ENCODE measurements at regions not wholly inside any gene's neighbourhood (a gene's known extent, or its start where the extent isn't known, plus 50 kb on each side); places are given as distances from the start of the nearest gene placed in this dataset.

DNA sequence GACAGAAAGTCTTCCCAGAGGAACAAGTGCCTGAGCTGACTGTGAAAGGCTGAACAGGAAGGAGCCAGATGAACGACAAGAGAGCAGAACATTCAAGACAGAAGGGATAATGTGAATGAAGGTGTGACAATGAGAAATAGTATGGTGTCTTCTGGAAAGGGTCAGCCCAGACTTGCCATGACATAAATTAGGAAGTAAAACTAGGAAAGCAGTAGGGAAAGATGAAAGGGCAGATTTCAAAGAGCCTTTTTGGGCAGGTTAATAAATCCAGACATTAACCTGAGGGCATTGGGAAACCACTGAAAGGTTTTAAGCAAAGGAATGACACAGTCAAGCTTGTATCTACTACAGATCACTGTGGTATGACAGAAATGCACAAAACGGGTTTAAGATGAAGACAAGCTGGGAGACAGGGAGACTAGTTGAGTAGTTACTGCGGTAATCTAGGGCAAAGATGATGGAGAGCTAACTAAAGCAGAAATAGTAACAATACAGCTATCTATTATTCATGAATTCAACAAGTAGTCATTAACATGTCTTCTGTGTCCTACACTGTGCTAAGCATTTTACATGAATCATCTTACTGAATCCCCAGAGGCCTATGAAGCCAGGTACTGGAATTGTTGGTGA is 580.9 kb upstream of the WWC1 start:
- TF ChIP-seq, protein P1, sequence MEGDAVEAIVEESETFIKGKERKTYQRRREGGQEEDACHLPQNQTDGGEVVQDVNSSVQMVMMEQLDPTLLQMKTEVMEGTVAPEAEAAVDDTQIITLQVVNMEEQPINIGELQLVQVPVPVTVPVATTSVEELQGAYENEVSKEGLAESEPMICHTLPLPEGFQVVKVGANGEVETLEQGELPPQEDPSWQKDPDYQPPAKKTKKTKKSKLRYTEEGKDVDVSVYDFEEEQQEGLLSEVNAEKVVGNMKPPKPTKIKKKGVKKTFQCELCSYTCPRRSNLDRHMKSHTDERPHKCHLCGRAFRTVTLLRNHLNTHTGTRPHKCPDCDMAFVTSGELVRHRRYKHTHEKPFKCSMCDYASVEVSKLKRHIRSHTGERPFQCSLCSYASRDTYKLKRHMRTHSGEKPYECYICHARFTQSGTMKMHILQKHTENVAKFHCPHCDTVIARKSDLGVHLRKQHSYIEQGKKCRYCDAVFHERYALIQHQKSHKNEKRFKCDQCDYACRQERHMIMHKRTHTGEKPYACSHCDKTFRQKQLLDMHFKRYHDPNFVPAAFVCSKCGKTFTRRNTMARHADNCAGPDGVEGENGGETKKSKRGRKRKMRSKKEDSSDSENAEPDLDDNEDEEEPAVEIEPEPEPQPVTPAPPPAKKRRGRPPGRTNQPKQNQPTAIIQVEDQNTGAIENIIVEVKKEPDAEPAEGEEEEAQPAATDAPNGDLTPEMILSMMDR (IDR thresholded peaks at IDR 0.05; ENCODE audit: control insufficient read depth, extremely low read depth, insufficient read depth), result no peak
- no peak overlapping the region for H3K4me3 ChIP-seq (ENCODE audit: low read depth, low read length)
- no peak for DNase-seq (ENCODE audit: low read depth)

DNA sequence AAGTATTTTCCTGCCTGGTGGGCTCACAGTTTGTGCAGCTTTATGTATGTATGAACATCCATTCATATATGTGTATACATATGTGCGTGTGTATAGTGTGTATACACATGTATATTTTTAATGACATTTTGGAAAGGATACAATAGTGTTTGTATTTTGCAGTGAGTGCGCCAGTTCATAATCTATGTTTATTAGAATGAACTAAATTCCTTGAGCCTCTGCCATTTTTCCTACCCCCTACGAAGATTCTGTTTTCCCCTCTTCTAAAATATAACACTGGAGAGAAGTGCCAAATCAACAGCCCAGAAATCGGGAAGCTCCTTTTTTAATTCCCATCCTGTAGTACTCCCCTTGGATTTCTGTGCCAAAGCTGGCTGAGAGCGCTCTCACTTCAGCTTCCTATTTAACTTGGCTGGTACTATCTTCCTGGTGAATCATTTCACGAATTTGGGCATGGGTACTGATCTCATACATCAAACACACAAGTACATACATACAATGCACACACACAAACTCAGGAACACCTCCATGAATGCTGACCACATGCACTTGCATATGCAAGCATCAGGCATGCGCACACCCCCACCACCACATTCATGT is 578.4 kb upstream of the WWC1 start:
- H3K4me3 ChIP-seq (ENCODE audit: low read depth, low read length), result no peak overlapping the region
- TF ChIP-seq, protein P1 (IDR thresholded peaks at IDR 0.05; ENCODE audit: control insufficient read depth, extremely low read depth, insufficient read depth), result no peak
- peak; percentile 67 for DNase-seq (ENCODE audit: low read depth)

DNA sequence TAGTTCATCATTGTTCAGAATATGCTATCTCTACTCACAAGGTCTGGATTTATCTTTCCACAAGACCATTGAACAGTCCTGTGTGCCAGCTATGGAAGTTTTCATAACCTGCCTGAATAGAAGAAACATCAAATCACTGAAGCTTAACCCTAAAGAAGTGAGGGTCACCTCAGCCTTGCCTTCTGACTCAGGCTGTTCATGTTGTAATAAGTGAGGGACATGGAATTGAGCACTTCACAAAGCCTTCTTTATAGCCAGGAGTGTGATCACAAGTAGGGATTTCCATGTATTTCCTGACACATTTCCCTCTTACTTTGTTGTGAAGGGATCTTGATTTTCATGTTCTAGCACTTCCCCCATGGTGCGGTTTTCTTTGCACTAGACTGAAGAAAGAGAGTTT is 577.5 kb upstream of the WWC1 start:
- H3K4me3 ChIP-seq (ENCODE audit: low read depth, low read length), result no peak overlapping the region
- TF ChIP-seq, protein P1 (IDR thresholded peaks at IDR 0.05; ENCODE audit: control insufficient read depth, extremely low read depth, insufficient read depth), result no peak
- DNase-seq (ENCODE audit: low read depth), result no peak

DNA sequence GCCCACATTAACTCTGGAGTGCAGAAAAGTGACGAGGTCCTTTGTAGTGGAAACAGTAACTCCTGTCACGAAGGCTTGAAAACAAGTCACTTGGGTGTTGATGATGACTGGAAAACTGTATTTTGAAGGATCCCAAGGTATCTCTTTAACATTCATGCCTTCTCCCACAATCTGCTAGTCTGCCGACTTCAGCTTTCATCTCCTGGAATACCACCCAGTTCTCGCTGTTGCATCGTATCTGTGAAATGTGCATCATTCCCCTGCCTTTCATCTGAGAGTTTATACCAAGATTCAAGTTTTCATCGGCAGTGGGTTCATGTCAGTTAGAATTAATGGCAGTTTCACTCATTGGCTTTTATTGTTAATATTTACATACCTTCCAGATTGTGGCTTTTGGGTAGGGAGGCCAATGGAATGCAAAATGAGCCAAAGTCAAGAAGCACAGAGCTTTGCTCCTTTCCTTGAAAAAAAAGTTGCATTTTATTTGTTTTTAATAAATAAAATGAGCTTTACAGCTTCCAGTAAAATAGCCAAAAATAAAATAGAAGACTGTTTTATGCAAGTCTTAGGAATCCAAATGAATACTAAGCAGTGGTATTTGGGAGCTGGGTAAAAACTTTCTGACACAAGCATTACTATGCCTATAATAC is 575.2 kb upstream of the WWC1 start:
- TF ChIP-seq, protein P1 (IDR thresholded peaks at IDR 0.05; ENCODE audit: control insufficient read depth, extremely low read depth, insufficient read depth), result no peak
- no peak overlapping the region for H3K4me3 ChIP-seq (ENCODE audit: low read depth, low read length)
- DNase-seq (ENCODE audit: low read depth), result no peak

DNA sequence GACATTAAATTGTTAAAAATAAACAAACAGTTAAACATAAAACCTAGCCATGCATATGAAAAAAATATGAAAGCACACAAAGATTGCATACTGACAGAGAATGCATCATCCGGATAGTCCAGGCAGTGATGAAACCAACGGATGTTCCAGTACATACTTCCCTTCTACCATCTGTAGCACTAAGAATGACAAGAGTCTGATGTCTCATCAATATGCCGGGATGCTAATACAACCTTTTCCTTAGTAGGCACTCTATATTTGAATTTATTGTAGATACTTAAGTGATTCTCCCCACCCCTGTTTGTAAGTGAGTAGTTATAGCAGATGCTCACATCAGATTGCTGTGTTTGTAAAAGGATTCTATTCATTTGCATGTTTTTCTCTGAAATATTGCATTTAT is 571.2 kb upstream of the WWC1 start:
- no peak for DNase-seq (ENCODE audit: low read depth)
- TF ChIP-seq, protein P1 (IDR thresholded peaks at IDR 0.05; ENCODE audit: control insufficient read depth, extremely low read depth, insufficient read depth), result no peak
- no peak overlapping the region for H3K4me3 ChIP-seq (ENCODE audit: low read depth, low read length)

DNA sequence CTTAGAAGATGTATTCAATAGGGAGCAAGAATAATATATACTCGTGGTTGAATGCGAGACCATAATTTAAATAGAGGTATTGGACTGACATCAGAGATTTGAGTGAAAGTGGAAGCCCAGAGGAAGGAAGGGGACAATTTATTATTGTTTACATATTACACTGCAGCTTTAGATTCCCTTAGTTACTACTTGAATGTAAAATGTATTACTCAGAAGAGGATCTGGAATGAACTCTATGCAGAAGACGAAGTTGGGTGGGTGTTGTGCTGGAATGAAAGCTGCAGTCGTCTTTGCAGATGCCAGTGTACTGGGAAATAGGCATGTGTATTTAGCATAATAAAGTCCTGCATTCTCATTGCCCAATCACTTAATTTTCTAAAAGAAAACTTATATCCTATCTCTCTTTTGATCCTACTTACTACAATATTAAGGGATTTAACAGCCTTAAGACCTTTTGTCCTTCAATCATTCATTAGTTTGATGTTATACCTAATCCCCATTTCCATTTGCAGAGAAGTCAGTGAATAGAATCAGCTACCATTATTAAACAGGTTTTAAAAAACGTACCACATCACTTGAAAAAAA is 570.7 kb upstream of the WWC1 start:
- H3K4me3 ChIP-seq (ENCODE audit: low read depth, low read length), result no peak overlapping the region
- no peak for DNase-seq (ENCODE audit: low read depth)
- TF ChIP-seq, protein P1 (IDR thresholded peaks at IDR 0.05; ENCODE audit: control insufficient read depth, extremely low read depth, insufficient read depth), result no peak

Data from LNCaP clone FGC (cell line).